Retinal pigment epithelial cell (primary cell): ENCODE measurements at regions not wholly inside any gene's neighbourhood (a gene's known extent, or its start where the extent isn't known, plus 50 kb on each side); places are given as distances from the start of the nearest gene placed in this dataset.

Experiments used
- DNase-seq: peaks from one replicate; pipeline ENCODE4 v3.0.0-alpha.2; 2010; ENCODE audit warnings: low read depth
- H3K4me3 ChIP-seq: 2 replicates; pipeline ENCODE4 v1.5.1; 2011; ENCODE audit warnings: mild to moderate bottlenecking, low read length, control low read depth, moderate library complexity
- TF ChIP-seq, protein P1 (sequence below): conservative IDR thresholded peaks from 2 replicates; pipeline ENCODE4 v1.5.1; 2011; ENCODE audit warnings: low read depth, low read length, control low read depth, inconsistent platforms

DNA sequence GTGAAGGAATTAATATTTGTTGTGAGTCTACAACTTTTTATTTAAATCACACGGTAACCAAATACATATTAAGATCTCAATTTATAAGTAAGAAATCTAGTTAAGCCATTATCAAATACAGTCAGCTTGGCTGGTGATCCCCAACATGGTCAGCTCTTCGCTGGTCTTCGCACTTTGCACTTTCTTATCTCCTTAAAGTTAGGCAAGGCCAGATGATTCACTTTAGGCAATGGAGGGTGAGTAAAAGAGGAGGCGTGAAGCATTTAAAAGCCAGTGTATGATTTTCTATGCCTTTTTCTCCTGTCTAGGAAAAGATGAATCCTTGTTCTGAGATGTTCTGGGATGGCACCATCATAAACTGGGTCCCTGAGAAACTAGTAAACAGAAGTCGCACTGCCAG, 793.7 kb upstream of the ARGLU1 start:
- no peak overlapping the region for H3K4me3 ChIP-seq
- no peak for DNase-seq
- TF ChIP-seq, protein P1, sequence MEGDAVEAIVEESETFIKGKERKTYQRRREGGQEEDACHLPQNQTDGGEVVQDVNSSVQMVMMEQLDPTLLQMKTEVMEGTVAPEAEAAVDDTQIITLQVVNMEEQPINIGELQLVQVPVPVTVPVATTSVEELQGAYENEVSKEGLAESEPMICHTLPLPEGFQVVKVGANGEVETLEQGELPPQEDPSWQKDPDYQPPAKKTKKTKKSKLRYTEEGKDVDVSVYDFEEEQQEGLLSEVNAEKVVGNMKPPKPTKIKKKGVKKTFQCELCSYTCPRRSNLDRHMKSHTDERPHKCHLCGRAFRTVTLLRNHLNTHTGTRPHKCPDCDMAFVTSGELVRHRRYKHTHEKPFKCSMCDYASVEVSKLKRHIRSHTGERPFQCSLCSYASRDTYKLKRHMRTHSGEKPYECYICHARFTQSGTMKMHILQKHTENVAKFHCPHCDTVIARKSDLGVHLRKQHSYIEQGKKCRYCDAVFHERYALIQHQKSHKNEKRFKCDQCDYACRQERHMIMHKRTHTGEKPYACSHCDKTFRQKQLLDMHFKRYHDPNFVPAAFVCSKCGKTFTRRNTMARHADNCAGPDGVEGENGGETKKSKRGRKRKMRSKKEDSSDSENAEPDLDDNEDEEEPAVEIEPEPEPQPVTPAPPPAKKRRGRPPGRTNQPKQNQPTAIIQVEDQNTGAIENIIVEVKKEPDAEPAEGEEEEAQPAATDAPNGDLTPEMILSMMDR = no peak

DNA sequence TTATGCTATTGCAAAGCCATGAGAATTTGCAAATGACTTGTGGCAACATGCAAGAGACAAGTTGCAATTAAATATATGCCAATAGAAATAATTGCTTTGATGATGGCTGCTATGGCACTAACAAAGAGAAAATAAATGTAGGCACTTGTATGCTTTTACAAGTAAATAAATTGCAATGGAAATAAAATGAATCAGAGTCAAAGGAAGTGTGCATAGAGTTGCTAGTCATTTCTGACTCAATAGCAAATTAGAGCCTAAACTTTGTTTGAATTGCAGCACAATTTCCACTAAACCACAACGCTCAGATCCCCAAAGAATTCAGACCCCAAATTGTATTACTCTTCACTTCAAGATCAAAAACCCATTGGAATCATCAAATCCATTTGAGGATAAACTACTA, 792.1 kb upstream of the ARGLU1 start:
- TF ChIP-seq, protein P1 = no peak
- no peak overlapping the region for H3K4me3 ChIP-seq
- no peak for DNase-seq

DNA sequence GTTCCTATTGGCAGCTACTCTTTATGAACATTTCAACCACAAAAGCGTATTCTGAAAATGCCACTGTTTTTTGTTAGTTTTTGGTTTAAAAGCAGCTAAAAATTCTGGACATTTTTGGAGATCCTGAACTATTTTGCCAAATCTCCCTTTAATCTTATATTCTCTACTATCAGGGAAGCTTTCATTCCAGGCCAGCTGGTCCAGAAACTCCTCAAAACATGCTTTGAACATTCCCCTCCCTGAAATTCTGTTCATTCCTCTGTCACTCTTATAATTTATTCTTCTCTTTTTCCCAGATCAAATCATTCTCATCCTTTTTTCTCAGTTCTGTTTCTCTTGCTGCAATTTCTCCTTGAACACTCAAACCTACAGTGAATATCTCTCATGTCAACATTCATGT, 790.9 kb upstream of the ARGLU1 start:
- no peak for DNase-seq
- H3K4me3 ChIP-seq = no peak overlapping the region
- TF ChIP-seq, protein P1 = no peak

DNA sequence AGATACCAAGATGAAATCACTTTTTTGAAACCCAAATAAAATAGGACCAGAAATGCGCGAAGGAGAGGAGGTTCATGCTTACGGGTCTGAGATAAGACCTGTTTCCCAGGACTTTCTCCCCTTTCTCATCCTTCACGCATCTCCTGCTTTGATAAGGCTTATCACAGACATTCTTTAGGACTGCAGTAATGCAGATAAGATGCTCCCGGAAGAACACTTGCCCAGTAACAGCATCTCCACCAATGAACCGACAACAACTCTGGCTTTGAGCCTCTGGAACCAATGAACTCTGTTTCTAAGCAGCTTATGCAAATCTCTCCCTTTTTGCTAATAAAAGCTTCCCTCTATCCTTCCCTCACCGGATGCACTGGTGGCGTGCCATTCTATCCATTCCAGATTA, 783.4 kb upstream of the ARGLU1 start:
- no peak for DNase-seq
- no peak overlapping the region for H3K4me3 ChIP-seq
- TF ChIP-seq, protein P1 = no peak

DNA sequence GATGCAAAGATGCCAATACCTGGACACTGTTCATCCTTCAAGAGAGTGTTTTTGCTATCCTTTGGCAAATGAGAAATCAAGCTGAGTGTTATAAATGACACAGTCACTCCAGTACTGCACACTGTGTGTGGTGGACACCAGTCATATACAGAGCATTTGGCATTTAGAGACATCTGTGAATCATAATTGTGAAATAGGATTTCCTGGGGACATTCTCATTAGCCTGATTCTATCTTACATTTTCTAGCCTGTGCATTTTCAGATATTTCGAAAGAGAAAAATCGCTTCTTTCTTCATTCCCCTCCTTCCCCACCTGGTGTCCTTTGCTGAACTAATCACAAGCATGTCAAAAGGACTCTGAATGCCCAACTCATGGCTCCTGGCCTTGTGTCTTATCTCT, 781.0 kb upstream of the ARGLU1 start:
- TF ChIP-seq, protein P1 = no peak
- no peak overlapping the region for H3K4me3 ChIP-seq
- DNase-seq = no peak

DNA sequence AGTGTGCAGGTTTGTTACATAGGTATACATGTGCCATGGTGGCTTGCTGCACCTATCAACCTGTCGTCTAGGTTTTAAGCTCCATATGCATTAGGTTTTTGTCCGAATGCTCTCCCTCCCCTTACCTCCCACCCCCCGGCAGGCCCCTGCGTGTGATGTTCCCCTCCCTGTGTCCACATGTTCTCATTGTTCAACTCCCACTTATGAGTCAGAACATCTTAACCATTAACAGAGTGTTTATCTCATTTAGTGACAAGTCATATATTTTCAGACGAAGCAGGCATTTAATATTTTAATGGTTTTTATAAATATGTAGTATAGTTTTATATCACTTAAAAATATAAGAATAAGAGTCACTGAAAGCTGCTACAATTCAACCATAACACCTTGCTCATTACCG, 780.5 kb upstream of the ARGLU1 start:
- H3K4me3 ChIP-seq = no peak overlapping the region

DNA sequence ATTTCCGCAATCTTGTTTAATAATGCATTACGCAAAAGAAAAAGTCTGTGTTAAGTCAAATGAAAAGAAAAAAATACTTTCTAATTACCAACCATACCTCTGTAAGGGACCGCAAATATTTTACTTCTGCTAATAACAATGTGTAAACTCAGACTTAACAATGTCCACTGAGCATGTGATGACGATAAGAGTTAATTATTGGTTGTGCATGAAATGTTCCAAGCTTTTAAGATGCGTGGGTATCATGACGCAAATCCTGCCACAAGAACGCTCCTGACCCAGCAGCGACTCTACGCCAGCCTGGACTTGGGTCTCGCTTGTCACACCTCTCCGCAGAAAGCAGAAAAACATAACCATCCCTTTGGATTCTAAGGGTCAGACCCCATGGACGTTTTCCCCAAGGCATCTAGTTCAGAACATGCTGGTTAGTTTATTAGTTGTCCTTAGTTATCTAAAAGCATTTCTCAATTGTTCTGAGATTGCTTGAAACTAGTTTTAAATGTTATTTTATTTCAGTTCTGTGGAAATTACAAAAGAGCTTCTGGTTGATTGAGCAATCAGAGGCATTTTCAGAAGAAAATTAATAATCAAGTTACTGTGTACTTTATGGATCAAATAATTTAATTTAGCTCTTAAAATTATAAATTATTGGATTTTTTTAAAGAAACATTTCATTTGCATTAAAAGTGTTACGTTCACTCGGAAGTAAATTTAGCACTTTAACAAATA, 779.9 kb upstream of the ARGLU1 start:
- DNase-seq = no peak
- H3K4me3 ChIP-seq = no peak overlapping the region
- TF ChIP-seq, protein P1 = no peak

More for the DNA sequence above, 780.5 kb upstream of the ARGLU1 start:
- TF ChIP-seq, protein P1 = no peak
- no peak for DNase-seq
